MCF 10A (cell line): ENCODE measurements at regions not wholly inside any gene's neighbourhood (a gene's known extent, or its start where the extent isn't known, plus 50 kb on each side); places are given as distances from the start of the nearest gene placed in this dataset.
A peak's percentile ranks its signal among the peaks of the same experiment; 100 is the strongest.

Experiments used
- BruUV-seq: library from RNA; stranded (reverse); fragments of 400-500 nt; replicated peaks from 2 replicates; lab custom pipeline; 2021; lab: Mats Ljungman, UMichigan
- CTCF ChIA-PET: fragments of 300-600 bp; sonication (Branson Sonifier 250); formaldehyde crosslinking; extraction: SDS; loops from one replicate; lab custom pipeline; 2021; ENCODE audit warnings: antibody characterized with exemption, inconsistent platforms; lab: Yijun Ruan, JAX
- POLR2A ChIA-PET: fragments of 300-600, 350-650 bp; sonication (Branson Sonifier 250); formaldehyde crosslinking; extraction: SDS; loops from one replicate; lab custom pipeline; 2020; ENCODE audit warnings: antibody characterized with exemption, inconsistent platforms; lab: Yijun Ruan, JAX
- DNase-seq: peaks from one replicate; pipeline ENCODE4 v3.0.0-alpha.2; 2018; ENCODE audit not compliant: unreplicated experiment
- H3K27ac Mint-ChIP-seq: one replicate; pipeline ENCODE4 v1.8.0; 2022; ENCODE audit warnings: mild to moderate bottlenecking, low read depth, mixed read lengths; ENCODE audit not compliant: unreplicated experiment
- H3K27me3 Mint-ChIP-seq: one replicate; pipeline ENCODE4 v1.8.0; 2022; ENCODE audit warnings: mixed read lengths; ENCODE audit not compliant: insufficient read depth, unreplicated experiment
- H3K36me3 Mint-ChIP-seq: one replicate; pipeline ENCODE4 v1.8.0; 2022; ENCODE audit warnings: mild to moderate bottlenecking, moderate library complexity, mixed read lengths; ENCODE audit not compliant: insufficient read depth, unreplicated experiment
- H3K4me1 Mint-ChIP-seq: one replicate; pipeline ENCODE4 v1.8.0; 2022; ENCODE audit warnings: mixed read lengths; ENCODE audit not compliant: insufficient read depth, unreplicated experiment
- H3K4me3 Mint-ChIP-seq: one replicate; pipeline ENCODE4 v1.8.0; 2022; ENCODE audit warnings: mild to moderate bottlenecking, moderate library complexity, mixed read lengths; ENCODE audit not compliant: unreplicated experiment
- H3K9me3 Mint-ChIP-seq: one replicate; pipeline ENCODE4 v1.8.0; 2022; ENCODE audit warnings: mixed read lengths; ENCODE audit not compliant: unreplicated experiment
- CTCF ChIP-seq: fragments of 200-600 bp; IDR thresholded peaks from one replicate; pipeline ENCODE4 v1.8.0; 2022; ENCODE audit warnings: antibody characterized with exemption, mild to moderate bottlenecking; ENCODE audit not compliant: unreplicated experiment
- intact Hi-C: fragments of 100-400 bp; cut with micrococcal nuclease; formaldehyde crosslinking; loops from 2 replicates; pipeline ENCODE4 v1.14.1; 2022

DNA sequence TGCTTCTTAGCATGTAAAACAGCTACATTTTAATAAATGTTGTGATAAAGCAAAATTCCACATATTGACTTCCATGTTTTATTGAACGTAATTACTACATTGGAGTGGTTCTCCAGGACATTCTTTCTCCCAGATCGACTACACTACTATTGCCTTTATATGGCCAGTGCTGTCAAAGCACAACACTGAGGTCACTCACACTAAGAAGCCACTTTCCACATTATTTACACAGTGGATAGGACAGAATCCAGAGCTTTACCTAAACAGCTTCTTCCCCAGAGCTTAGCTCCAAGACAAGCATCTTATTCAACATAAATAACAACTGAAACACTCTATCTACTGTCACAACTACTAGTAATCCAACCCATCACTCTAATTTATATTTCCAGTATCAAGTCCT, 73.9 kb upstream of the WDR75 start:
- Mint-ChIP-seq H3K9me3 (no peaks in the 10 kb centered on the region), H3K4me1 (peaks cover 10% of the 10 kb centered on the region), H3K27me3 (no peaks in the 10 kb centered on the region), H3K4me3 (no peak overlapping the region), H3K36me3 (no peaks in the 10 kb centered on the region), H3K27ac (no peak overlapping the region)
- BruUV-seq: no TSS peak
- CTCF ChIA-PET: interaction anchor here (1.2 kb wide), 1 partner anchor 853 kb away, joined by 3 read pairs; no protein-coding TSS in a partner anchor
- DNase-seq: no peak
- POLR2A ChIA-PET: no interaction called here
- TF ChIP-seq CTCF: no peak
- intact Hi-C loops: no loop called here

GRCh38 chr2:189369566-189369965, 71.7 kb upstream of the WDR75 start:
- ChIA-PET POLR2A (interaction anchor here (0.6 to 1.7 kb wide), 5 partner anchors 22 to 1065 kb away, joined by 3 to 7 read pairs (median 4); no protein-coding TSS in a partner anchor), CTCF (interaction anchor here (0.6 kb wide), 2 partner anchors 276 to 1017 kb away, joined by 3 to 4 read pairs; no protein-coding TSS in a partner anchor)
- Mint-ChIP-seq H3K9me3 (no peaks in the 10 kb centered on the region), H3K4me1 (peaks cover 8% of the 10 kb centered on the region), H3K36me3 (no peaks in the 10 kb centered on the region), H3K27ac (no peak overlapping the region), H3K27me3 (no peaks in the 10 kb centered on the region), H3K4me3 (no peak overlapping the region)
- TF ChIP-seq CTCF: no peak
- no TSS peak for BruUV-seq
- intact Hi-C loops: no loop called here
- peak; percentile 66 for DNase-seq

DNA sequence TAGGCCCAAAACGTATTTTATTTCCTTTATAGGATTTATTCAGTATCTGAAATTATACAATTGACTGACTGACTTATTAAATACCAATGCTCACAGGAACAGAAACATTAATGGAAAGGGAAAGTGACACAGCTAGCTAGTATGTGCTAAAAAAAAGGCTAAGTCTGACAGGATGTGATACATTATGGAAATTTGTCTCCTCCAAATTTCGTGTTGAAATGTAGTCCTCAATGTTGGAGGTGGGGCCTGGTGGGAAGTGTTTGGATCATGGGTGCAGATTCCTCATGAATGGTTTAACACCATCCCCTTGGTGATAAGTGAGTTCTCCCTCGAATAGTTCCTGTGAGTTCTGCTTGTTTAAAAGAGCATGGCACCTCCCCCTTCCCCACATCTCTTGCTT, 70.6 kb upstream of the WDR75 start:
- Mint-ChIP-seq H3K9me3 (no peaks in the 10 kb centered on the region), H3K36me3 (no peaks in the 10 kb centered on the region), H3K27ac (no peak overlapping the region), H3K4me3 (no peak overlapping the region), H3K4me1 (peaks cover 8% of the 10 kb centered on the region), H3K27me3 (no peaks in the 10 kb centered on the region)
- no TSS peak for BruUV-seq
- DNase-seq: peak; percentile 5
- intact Hi-C loops: no loop called here
- CTCF ChIA-PET: interaction anchor here (0.6 to 1.1 kb wide), 2 partner anchors 255 to 386 kb away, joined by 3 read pairs; no protein-coding TSS in a partner anchor
- POLR2A ChIA-PET: interaction anchor here (1.7 to 2.4 kb wide), 2 partner anchors 23 to 24 kb away, joined by 7 to 8 read pairs; no protein-coding TSS in a partner anchor
- no peak for TF ChIP-seq CTCF

GRCh38 chr2:189372688-189373257, 68.5 kb upstream of the WDR75 start:
- no peaks in the 10 kb centered on the region for H3K27me3 Mint-ChIP-seq
- intact Hi-C loops: no loop called here
- H3K27ac Mint-ChIP-seq: no peak overlapping the region
- no peak overlapping the region for H3K4me3 Mint-ChIP-seq
- H3K4me1 Mint-ChIP-seq: peaks cover 8% of the 10 kb centered on the region
- ChIA-PET CTCF (no interaction called here), POLR2A (interaction anchor here (0.7 to 1.3 kb wide), 3 partner anchors 10 to 1867 kb away, joined by 3 to 4 read pairs (median 3); no protein-coding TSS in a partner anchor)
- DNase-seq: no peak
- no peaks in the 10 kb centered on the region for H3K9me3 Mint-ChIP-seq
- BruUV-seq: no TSS peak
- no peaks in the 10 kb centered on the region for H3K36me3 Mint-ChIP-seq
- no peak for TF ChIP-seq CTCF
